ENCODE measurements at regions not wholly inside any gene's neighbourhood (a gene's known extent, or its start where the extent isn't known, plus 50 kb on each side); places are given as distances from the start of the nearest gene placed in this dataset.

- no peak overlapping the region for H2BK20ac ChIP-seq (ENCODE audit: low read depth, low read length)
- no peak overlapping the region for H3K27ac ChIP-seq (ENCODE audit: insufficient read depth, low read length)
- no peak overlapping the region for H3K56ac ChIP-seq (ENCODE audit: extremely low read depth, insufficient read depth, low read length)
- no peak overlapping the region for H3K14ac ChIP-seq (replicated peaks; ENCODE audit: low read depth, low read length)
- no peak overlapping the region for H2BK15ac ChIP-seq (ENCODE audit: low read depth, low read length)
- H2AK5ac ChIP-seq (ENCODE audit: low read depth, low read length): no peak overlapping the region
- H4K5ac ChIP-seq (ENCODE audit: low read depth, low read length): no peak overlapping the region
- POLR2A ChIA-PET (ENCODE audit: unreplicated experiment): no interaction called here
- no peak overlapping the region for H3K23ac ChIP-seq (ENCODE audit: low read depth, low read length)
- H3K36me3 ChIP-seq (ENCODE audit: control insufficient read depth, insufficient read depth, low read length): no peaks in the 10 kb centered on the region
- no peaks in the 10 kb centered on the region for H3K4me1 ChIP-seq (ENCODE audit: control insufficient read depth, insufficient read depth, low read length)
- intact Hi-C loops (cut with micrococcal nuclease): no loop called here
- peaks cover 24% of the 10 kb centered on the region for H3K9me3 ChIP-seq (ENCODE audit: control insufficient read depth, insufficient read depth, low read length)
- CTCF ChIA-PET: no interaction called here
- H2BK120ac ChIP-seq (ENCODE audit: low read depth, low read length): no peak overlapping the region
- no peak overlapping the region for H4K8ac ChIP-seq (ENCODE audit: low read depth in 2 of 2, low read length in 2 of 2)
- H2AFZ ChIP-seq (replicated peaks; ENCODE audit: low read length, poor library complexity): no peak overlapping the region
- H3K18ac ChIP-seq (ENCODE audit: low read depth, low read length): no peak overlapping the region
- 60% methylated on average over 1 of the region's 10 CpGs; no CpG with 5 or more reads in 1 of the 2 experiments for WGBS, 2 experiments (ENCODE audit: extremely low coverage in 2 of 2, insufficient read length in 1 of 2)
- H4K91ac ChIP-seq (ENCODE audit: insufficient read depth, low read depth, low read length): no peak overlapping the region
- TF ChIP-seq MAZ (IDR thresholded peaks at IDR 0.05; ENCODE audit: borderline replicate concordance, low read depth, low read length): no peak
- TF ChIP-seq SMC3 (IDR thresholded peaks at IDR 0.05; ENCODE audit: low read depth, low read length): no peak
- no peak for TF ChIP-seq BHLHE40 (IDR thresholded peaks at IDR 0.05; ENCODE audit: low read depth, low read length)
- TF ChIP-seq NFE2L2 (IDR thresholded peaks at IDR 0.05; ENCODE audit: low read depth, low read length): no peak
- TF ChIP-seq POLR2A (IDR thresholded peaks at IDR 0.05; ENCODE audit: low read depth, low read length): no peak
- no peak for TF ChIP-seq CEBPB (IDR thresholded peaks at IDR 0.05; ENCODE audit: low read depth, low read length)
- no peak for TF ChIP-seq FOS (IDR thresholded peaks at IDR 0.05; ENCODE audit: low read depth, low read length)
- no peak for TF ChIP-seq RFX5 (IDR thresholded peaks at IDR 0.05; ENCODE audit: low read depth, low read length)
- TF ChIP-seq MAFK (IDR thresholded peaks at IDR 0.05; ENCODE audit: low read depth, low read length): no peak
- dilution Hi-C loops (cut with HindIII; ENCODE audit: low sequenced_read_pairs, unreplicated experiment): no loop called here
- H4K20me1 ChIP-seq (ENCODE audit: insufficient read depth, low read length): no peaks in the 10 kb centered on the region
- no peak overlapping the region for H3K4me2 ChIP-seq (ENCODE audit: low read depth, low read length)
- no peak for ATAC-seq (ENCODE audit: low read depth)
- no peak for DNase-seq
- H3K9me1 ChIP-seq (ENCODE audit: insufficient read depth, low read length): no peaks in the 10 kb centered on the region
- no TSS peak for BruUV-seq (replicated peaks)
- no peaks in the 10 kb centered on the region for H3K27me3 ChIP-seq (ENCODE audit: control insufficient read depth, insufficient read depth, low read length)
- no peak overlapping the region for H3K4me3 ChIP-seq (ENCODE audit: insufficient read depth, low read depth, low read length)
- no peak overlapping the region for H3K4ac ChIP-seq (ENCODE audit: low read depth, low read length)
- no peak overlapping the region for H3K9ac ChIP-seq (ENCODE audit: low read depth, low read length)
- in situ Hi-C loops (cut with MboI; ENCODE audit: low sequenced_read_pairs): no loop called here
- no peak overlapping the region for H2AK9ac ChIP-seq (replicated peaks; ENCODE audit: low read depth, low read length, poor library complexity)
- H3K79me1 ChIP-seq (ENCODE audit: low read depth in 1 of 2, low read length in 2 of 2): no peaks in the 10 kb centered on the region
- no peak overlapping the region for H2BK5ac ChIP-seq (ENCODE audit: low read depth, low read length, poor library complexity, severe bottlenecking)
Observed at GRCh38 chr10:131006458-131007256, 304.9 kb downstream of the TCERG1L start.
